ENCODE measurements at regions not wholly inside any gene's neighbourhood (a gene's known extent, or its start where the extent isn't known, plus 50 kb on each side); places are given as distances from the start of the nearest gene placed in this dataset.

DNA sequence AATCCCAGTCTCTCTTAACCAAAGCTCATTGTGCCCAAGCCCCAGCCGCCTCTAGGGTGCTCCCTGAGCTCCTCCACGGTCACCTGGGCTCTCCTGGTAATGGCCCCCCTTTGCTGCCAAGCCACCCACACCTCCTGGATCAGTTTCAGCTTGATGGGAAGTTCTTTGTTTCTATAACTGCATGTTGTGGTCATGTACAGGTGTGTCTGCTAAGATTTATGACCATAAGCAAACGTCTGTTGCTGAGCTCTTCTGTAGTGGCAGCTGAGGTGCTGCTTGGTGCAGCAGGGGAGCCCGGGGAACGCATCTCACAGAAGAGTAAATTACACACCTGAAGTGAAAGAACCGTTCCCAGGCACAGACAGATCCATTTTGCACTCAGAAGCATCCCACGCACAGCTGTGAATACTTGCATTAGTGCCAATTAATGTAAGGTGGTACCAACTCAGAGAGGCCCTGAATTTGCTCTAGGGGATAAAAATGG is 194.6 kb upstream of the ARID1B start:
- TF ChIP-seq POLR2A (IDR thresholded peaks at IDR 0.05; ENCODE audit: extremely low read depth, insufficient read length), result no peak
- TF ChIP-seq, protein P1, sequence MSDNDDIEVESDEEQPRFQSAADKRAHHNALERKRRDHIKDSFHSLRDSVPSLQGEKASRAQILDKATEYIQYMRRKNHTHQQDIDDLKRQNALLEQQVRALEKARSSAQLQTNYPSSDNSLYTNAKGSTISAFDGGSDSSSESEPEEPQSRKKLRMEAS (IDR thresholded peaks at IDR 0.05; ENCODE audit: low read depth, low read length), result no peak
- no peak for TF ChIP-seq MYC (IDR thresholded peaks at IDR 0.05; ENCODE audit: low read depth, low read length)
- TF ChIP-seq, protein P2, sequence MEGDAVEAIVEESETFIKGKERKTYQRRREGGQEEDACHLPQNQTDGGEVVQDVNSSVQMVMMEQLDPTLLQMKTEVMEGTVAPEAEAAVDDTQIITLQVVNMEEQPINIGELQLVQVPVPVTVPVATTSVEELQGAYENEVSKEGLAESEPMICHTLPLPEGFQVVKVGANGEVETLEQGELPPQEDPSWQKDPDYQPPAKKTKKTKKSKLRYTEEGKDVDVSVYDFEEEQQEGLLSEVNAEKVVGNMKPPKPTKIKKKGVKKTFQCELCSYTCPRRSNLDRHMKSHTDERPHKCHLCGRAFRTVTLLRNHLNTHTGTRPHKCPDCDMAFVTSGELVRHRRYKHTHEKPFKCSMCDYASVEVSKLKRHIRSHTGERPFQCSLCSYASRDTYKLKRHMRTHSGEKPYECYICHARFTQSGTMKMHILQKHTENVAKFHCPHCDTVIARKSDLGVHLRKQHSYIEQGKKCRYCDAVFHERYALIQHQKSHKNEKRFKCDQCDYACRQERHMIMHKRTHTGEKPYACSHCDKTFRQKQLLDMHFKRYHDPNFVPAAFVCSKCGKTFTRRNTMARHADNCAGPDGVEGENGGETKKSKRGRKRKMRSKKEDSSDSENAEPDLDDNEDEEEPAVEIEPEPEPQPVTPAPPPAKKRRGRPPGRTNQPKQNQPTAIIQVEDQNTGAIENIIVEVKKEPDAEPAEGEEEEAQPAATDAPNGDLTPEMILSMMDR (IDR thresholded peaks at IDR 0.05; ENCODE audit: low read depth, low read length), result no peak

DNA sequence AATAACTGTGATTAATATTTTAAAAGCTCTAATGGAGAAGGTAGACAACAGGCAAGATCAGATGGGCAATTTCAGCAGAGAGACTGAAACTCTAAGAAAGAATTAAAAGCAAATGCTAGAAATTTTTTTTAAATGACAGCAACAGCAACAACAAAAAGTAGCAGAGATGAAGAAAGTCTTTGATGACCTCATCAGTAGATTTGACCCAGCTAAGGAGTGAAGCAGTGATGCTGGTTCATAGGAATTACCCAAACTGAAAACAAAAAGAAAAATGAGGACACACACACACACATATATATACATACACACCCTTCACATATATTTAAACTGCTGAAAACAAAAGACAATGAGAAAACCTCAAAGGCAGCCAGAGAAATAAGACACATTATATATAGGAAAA is 197.6 kb upstream of the ARID1B start:
- DNase-seq (ENCODE audit: low read depth), result no peak
- no peak overlapping the region for H3K4me3 ChIP-seq (ENCODE audit: low read depth, low read length)
- TF ChIP-seq POLR2A (IDR thresholded peaks at IDR 0.05; ENCODE audit: extremely low read depth, insufficient read length) (no peak), MYC (IDR thresholded peaks at IDR 0.05; ENCODE audit: low read depth, low read length) (no peak)
- TF ChIP-seq, protein P2 (IDR thresholded peaks at IDR 0.05; ENCODE audit: low read depth, low read length), result no peak
- TF ChIP-seq, protein P1 (IDR thresholded peaks at IDR 0.05; ENCODE audit: low read depth, low read length), result no peak

More for the DNA sequence above, 194.6 kb upstream of the ARID1B start:
- H3K4me3 ChIP-seq (ENCODE audit: low read depth, low read length), result no peak overlapping the region
- DNase-seq (ENCODE audit: low read depth), result no peak

DNA sequence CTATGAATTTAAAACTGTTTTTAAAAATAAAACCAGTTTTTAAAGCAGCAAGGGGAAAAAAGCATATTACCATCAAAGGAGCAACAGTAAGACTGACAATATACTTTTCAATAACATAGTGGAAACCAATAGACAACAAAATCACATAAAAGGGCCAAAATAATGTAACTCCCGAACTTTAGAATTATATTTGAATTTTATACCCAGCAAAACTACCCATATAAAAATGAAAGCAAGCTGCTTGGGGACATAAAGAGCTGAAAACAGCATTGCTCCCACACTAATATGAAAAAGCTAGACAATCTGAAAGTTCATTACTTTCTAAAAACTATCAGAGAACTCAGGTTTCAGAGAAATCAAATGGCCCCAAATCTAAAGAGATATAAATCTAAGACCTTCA is 199.4 kb upstream of the ARID1B start:
- DNase-seq (ENCODE audit: low read depth), result no peak
- TF ChIP-seq, protein P2 (IDR thresholded peaks at IDR 0.05; ENCODE audit: low read depth, low read length), result no peak
- TF ChIP-seq POLR2A (IDR thresholded peaks at IDR 0.05; ENCODE audit: extremely low read depth, insufficient read length) (no peak), MYC (IDR thresholded peaks at IDR 0.05; ENCODE audit: low read depth, low read length) (no peak)
- TF ChIP-seq, protein P1 (IDR thresholded peaks at IDR 0.05; ENCODE audit: low read depth, low read length), result no peak
- no peak overlapping the region for H3K4me3 ChIP-seq (ENCODE audit: low read depth, low read length)

DNA sequence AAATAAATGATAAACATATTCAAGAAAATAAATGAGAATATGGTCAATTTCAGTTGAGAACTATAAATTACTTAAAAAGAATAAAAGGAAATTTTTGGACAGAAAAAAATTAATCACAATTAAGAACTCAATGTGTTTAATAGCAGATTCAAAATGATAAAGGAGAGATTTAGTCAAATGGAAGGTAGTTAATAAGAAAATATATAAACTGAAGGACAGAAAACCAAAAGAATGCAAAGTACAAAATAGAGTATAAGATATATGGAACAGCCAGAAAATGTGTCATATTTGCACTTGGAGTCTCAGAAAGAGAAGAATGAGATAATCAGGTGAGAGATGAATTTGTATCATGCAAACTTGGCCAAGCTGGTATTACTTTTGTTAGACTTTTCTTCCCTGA is 201.8 kb upstream of the ARID1B start:
- no peak for DNase-seq (ENCODE audit: low read depth)
- no peak for TF ChIP-seq POLR2A (IDR thresholded peaks at IDR 0.05; ENCODE audit: extremely low read depth, insufficient read length)
- TF ChIP-seq, protein P1 (IDR thresholded peaks at IDR 0.05; ENCODE audit: low read depth, low read length), result no peak
- TF ChIP-seq MYC (IDR thresholded peaks at IDR 0.05; ENCODE audit: low read depth, low read length), result no peak
- TF ChIP-seq, protein P2 (IDR thresholded peaks at IDR 0.05; ENCODE audit: low read depth, low read length), result no peak
- no peak overlapping the region for H3K4me3 ChIP-seq (ENCODE audit: low read depth, low read length)

DNA sequence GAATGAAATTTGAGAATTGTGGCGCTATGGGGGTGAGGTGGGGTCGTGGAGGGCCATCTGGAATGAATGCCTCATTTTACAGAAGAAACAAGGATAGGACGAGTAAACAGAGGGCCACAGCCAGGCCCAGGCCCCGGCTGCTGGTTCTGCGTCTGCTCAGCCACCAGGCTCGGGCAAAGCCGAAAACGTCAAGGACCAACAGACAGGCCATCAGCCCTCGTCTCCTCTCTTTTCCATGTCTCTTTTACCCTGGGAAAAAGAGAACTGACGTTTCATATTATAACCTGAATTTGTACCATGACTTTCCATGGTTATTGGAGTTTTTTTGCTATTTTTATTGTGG is 212.4 kb upstream of the ARID1B start:
- TF ChIP-seq POLR2A (IDR thresholded peaks at IDR 0.05; ENCODE audit: extremely low read depth, insufficient read length), result no peak
- TF ChIP-seq, protein P2 (IDR thresholded peaks at IDR 0.05; ENCODE audit: low read depth, low read length), result no peak
- TF ChIP-seq, protein P1 (IDR thresholded peaks at IDR 0.05; ENCODE audit: low read depth, low read length), result no peak
- TF ChIP-seq MYC (IDR thresholded peaks at IDR 0.05; ENCODE audit: low read depth, low read length), result no peak
- DNase-seq (ENCODE audit: low read depth), result no peak
- H3K4me3 ChIP-seq (ENCODE audit: low read depth, low read length), result no peak overlapping the region
